Upper lobe of right lung (tissue), 1 donor: ENCODE measurements at regions not wholly inside any gene's neighbourhood (a gene's known extent, or its start where the extent isn't known, plus 50 kb on each side); places are given as distances from the start of the nearest gene placed in this dataset.

Experiments used
- ATAC-seq: fragments of 200-7000 bp; cut with Tn5 transposase; one replicate; pipeline ENCODE4 v1.9.1; 2020; ENCODE audit warnings: mild to moderate bottlenecking, moderate library complexity
- DNase-seq: peaks from one replicate; pipeline ENCODE4 v3.0.0-alpha.2; 2020
- H3K27ac ChIP-seq: fragments of 200-600 bp; one replicate; pipeline ENCODE4 v1.8.0; 2022
- H3K27me3 ChIP-seq: fragments of 200-600 bp; one replicate; pipeline ENCODE4 v1.8.0; 2022; ENCODE audit warnings: mild to moderate bottlenecking
- H3K36me3 ChIP-seq: fragments of 200-600 bp; one replicate; pipeline ENCODE4 v1.8.0; 2022
- H3K4me1 ChIP-seq: fragments of 200-600 bp; one replicate; pipeline ENCODE4 v1.8.0; 2022
- H3K4me3 ChIP-seq: fragments of 200-600 bp; one replicate; pipeline ENCODE4 v1.8.0; 2022; ENCODE audit warnings: mild to moderate bottlenecking
- H3K9me3 ChIP-seq: fragments of 200-600 bp; one replicate; pipeline ENCODE4 v1.8.0; 2022
- intact Hi-C: fragments of 100-400 bp; cut with DNase I; formaldehyde crosslinking; loops from one replicate; pipeline ENCODE4 v1.11.0; 2022
- TF ChIP-seq, protein P1 (sequence below): fragments of 200-600 bp; IDR thresholded peaks from one replicate; pipeline ENCODE4 v1.8.0; 2022; ENCODE audit warnings: antibody characterized with exemption
- donor health status: DM: no; HTN: yes; CAD: no; lungs with severe emphysema.

DNA sequence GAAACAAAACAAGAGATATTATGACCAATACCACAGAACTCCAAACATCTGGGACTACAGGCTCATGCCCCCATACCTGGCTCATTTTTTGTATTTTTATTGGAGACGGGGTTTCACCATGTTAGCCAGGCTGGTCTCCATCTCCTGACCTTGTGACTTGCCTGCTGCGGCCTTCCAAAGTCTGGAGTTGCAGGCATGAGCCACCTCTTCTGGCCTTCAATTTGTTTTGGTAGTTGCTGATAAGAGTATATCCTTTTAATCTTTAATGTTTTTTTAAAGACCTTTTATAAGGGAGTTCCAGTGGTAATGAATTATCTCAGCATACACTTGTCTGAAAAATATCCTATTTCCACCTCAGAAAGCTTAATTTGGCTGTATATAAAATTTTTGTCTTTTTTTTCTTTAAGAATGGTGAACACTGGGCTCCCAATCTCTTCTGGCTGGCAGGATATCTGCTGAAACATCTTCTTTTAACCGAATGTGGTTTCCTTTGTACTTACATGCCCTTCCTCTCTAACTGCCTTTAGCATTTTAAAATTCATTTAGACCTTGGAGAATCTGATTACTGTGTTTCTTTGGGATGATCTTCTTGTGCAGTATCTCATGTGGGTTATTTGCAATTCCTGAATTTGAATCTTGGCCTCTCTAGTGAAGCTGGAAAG lies 112.1 kb upstream of the KDM5D start:
- Histone ChIP-seq H3K4me3 (no peak overlapping the region), H3K9me3 (no peaks in the 10 kb centered on the region), H3K27me3 (no peaks in the 10 kb centered on the region), H3K27ac (no peak overlapping the region), H3K4me1 (no peaks in the 10 kb centered on the region), H3K36me3 (no peaks in the 10 kb centered on the region)
- DNase-seq = no peak
- TF ChIP-seq, protein P1, sequence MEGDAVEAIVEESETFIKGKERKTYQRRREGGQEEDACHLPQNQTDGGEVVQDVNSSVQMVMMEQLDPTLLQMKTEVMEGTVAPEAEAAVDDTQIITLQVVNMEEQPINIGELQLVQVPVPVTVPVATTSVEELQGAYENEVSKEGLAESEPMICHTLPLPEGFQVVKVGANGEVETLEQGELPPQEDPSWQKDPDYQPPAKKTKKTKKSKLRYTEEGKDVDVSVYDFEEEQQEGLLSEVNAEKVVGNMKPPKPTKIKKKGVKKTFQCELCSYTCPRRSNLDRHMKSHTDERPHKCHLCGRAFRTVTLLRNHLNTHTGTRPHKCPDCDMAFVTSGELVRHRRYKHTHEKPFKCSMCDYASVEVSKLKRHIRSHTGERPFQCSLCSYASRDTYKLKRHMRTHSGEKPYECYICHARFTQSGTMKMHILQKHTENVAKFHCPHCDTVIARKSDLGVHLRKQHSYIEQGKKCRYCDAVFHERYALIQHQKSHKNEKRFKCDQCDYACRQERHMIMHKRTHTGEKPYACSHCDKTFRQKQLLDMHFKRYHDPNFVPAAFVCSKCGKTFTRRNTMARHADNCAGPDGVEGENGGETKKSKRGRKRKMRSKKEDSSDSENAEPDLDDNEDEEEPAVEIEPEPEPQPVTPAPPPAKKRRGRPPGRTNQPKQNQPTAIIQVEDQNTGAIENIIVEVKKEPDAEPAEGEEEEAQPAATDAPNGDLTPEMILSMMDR = no peak
- intact Hi-C loops = no loop called here
- ATAC-seq = no peak

DNA sequence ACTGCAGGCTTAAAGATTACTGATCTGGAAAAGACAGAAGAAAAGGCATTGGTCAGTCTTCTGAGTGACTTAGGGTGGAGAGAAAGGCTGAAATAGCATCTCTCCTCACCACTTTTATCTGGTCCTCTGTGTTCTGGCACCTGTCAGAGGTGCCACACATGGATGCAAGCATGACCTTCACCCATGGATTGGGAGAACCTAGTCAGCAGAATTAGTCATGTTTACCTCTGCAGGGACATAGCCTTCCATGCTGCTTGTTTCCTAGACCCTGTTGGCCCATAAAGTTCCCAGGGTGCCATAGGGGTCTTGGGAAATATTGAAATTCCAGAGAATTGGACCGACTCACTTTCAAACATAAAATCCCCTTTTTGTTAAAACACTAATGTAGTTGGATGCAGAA lies 98.4 kb upstream of the KDM5D start:
- no peak overlapping the region for H3K4me3 ChIP-seq
- H3K36me3 ChIP-seq = no peaks in the 10 kb centered on the region
- ATAC-seq = no peak
- H3K9me3 ChIP-seq = no peaks in the 10 kb centered on the region
- H3K4me1 ChIP-seq = no peaks in the 10 kb centered on the region
- no peaks in the 10 kb centered on the region for H3K27me3 ChIP-seq
- no peak for DNase-seq
- intact Hi-C loops = no loop called here
- TF ChIP-seq, protein P1 = no peak
- no peak overlapping the region for H3K27ac ChIP-seq

DNA sequence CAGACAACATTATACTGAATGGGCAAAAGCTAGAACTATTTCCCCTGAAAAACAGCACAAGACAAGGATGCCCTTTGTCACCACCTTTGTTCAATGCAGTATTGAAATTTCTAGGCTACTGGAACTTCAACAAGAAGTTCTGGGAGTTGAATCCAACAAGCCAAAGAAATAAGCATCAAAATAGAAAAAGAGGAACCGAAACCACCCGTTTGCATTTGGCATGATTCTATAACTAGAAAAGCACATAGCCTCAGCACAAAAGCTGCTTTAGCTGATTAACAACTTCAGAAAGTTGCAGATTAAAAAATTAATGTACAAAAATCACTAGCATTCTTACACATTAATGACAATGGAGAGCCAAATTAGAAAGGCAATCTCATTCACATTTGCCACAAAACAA lies 79.6 kb upstream of the KDM5D start:
- Histone ChIP-seq H3K27ac (no peak overlapping the region), H3K36me3 (no peaks in the 10 kb centered on the region), H3K4me1 (no peaks in the 10 kb centered on the region), H3K27me3 (no peaks in the 10 kb centered on the region), H3K9me3 (no peaks in the 10 kb centered on the region), H3K4me3 (no peak overlapping the region)
- intact Hi-C loops = no loop called here
- ATAC-seq (no peak), DNase-seq (no peak)
- TF ChIP-seq, protein P1 = no peak

DNA sequence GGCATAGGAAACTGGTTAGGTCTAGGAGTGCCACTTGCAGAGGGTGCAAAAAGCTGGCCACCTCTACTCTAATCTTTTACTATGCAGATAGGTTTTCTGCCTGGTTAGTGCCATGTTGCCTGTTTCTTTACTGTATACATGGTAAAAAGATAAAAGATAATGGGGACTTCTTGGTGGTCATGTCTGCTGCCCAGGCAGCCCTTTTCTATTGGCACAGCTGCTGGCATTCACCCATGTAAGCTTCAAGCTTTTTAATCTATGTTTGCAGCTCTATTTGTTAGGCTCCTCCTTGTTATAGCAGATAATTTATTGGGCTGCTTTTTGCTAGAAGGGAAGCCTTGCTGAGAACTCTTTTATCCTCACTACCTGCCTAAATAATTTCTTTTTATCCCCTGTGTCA lies 74.0 kb upstream of the KDM5D start:
- H3K4me1 ChIP-seq = no peaks in the 10 kb centered on the region
- no peak for ATAC-seq
- intact Hi-C loops = no loop called here

DNA sequence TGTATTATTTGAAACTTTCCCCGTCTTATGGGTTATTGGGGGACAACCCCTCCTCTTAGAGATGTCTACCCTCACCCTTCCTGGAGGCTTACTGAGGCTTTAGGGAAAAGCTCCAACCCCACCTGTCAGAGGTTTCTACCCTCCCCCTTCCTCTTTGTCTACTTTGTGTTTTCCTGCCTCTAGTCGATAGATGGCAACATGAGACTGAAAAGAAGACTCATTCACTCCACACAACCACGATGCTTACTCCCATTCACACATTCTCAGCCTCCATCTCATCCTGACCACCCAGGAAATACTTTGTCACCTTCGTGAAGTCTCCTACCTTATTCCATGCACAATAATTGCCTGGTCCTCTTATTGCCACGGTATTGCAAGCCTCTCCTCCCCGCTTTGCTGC lies 72.4 kb upstream of the KDM5D start:
- intact Hi-C loops = no loop called here
- Histone ChIP-seq H3K36me3 (no peaks in the 10 kb centered on the region), H3K9me3 (no peaks in the 10 kb centered on the region), H3K27ac (no peak overlapping the region), H3K4me1 (no peaks in the 10 kb centered on the region), H3K27me3 (no peaks in the 10 kb centered on the region), H3K4me3 (no peak overlapping the region)
- TF ChIP-seq, protein P1 = no peak
- no peak for ATAC-seq
- no peak for DNase-seq

More for the DNA sequence above, 74.0 kb upstream of the KDM5D start:
- no peaks in the 10 kb centered on the region for H3K36me3 ChIP-seq
- TF ChIP-seq, protein P1 = no peak
- H3K27me3 ChIP-seq = no peaks in the 10 kb centered on the region
- no peak for DNase-seq
- H3K9me3 ChIP-seq = no peaks in the 10 kb centered on the region
- no peak overlapping the region for H3K4me3 ChIP-seq
- H3K27ac ChIP-seq = no peak overlapping the region
